GM19023 (cell line): ENCODE measurements at regions not wholly inside any gene's neighbourhood (a gene's known extent, or its start where the extent isn't known, plus 50 kb on each side); places are given as distances from the start of the nearest gene placed in this dataset.

Experiments
- ATAC-seq: cut with Tn5 transposase; IDR thresholded peaks from one replicate; pipeline ENCODE4 v1.9.1; 2021; ENCODE audit warnings: mild to moderate bottlenecking, moderate library complexity; ENCODE audit not compliant: unreplicated experiment

- ATAC-seq = peak; percentile 52
These were observed 118.5 kb downstream of the BTC start for GRCh38 chr4:74675673-74676279.

GRCh38 chr4:74682567-74683359 is 111.6 kb downstream of the BTC start:
- ATAC-seq = no peak

- ATAC-seq = no peak
These were observed 101.4 kb downstream of the BTC start for GRCh38 chr4:74692972-74693371.
